ENCODE measurements at regions not wholly inside any gene's neighbourhood (a gene's known extent, or its start where the extent isn't known, plus 50 kb on each side); places are given as distances from the start of the nearest gene placed in this dataset.

GRCh38 chr3:166531730-166532129 is 694.5 kb upstream of the BCHE start:
- TF ChIP-seq EZH2phosphoT487 (IDR thresholded peaks at IDR 0.05; ENCODE audit: borderline replicate concordance, low read depth) (no peak), RCOR1 (IDR thresholded peaks at IDR 0.05; ENCODE audit: low read length) (no peak), GATA2 (CRISPR knock-in tag; IDR thresholded peaks at IDR 0.05) (no peak), MXI1 (IDR thresholded peaks at IDR 0.05; ENCODE audit: low read depth, low read length) (no peak), SIN3A (IDR thresholded peaks at IDR 0.05; ENCODE audit: borderline replicate concordance, low read depth, low read length) (no peak), MEF2A (IDR thresholded peaks at IDR 0.05; ENCODE audit: borderline replicate concordance, low read depth) (no peak), CHD2 (IDR thresholded peaks at IDR 0.05; ENCODE audit: low read length, partially characterized antibody) (no peak), FOXM1 (IDR thresholded peaks at IDR 0.05; ENCODE audit: low read depth) (no peak), YY1 (IDR thresholded peaks at IDR 0.05; ENCODE audit: low read depth) (no peak), TAF1 (IDR thresholded peaks at IDR 0.05; ENCODE audit: borderline replicate concordance, low read depth, low read length) (no peak), NRF1 (IDR thresholded peaks at IDR 0.05; ENCODE audit: low read depth, low read length) (no peak), USF1 (IDR thresholded peaks at IDR 0.05; ENCODE audit: borderline replicate concordance, low read depth) (no peak), NFIC (IDR thresholded peaks at IDR 0.05; ENCODE audit: borderline replicate concordance) (no peak)
- TF ChIP-seq, protein P1, sequence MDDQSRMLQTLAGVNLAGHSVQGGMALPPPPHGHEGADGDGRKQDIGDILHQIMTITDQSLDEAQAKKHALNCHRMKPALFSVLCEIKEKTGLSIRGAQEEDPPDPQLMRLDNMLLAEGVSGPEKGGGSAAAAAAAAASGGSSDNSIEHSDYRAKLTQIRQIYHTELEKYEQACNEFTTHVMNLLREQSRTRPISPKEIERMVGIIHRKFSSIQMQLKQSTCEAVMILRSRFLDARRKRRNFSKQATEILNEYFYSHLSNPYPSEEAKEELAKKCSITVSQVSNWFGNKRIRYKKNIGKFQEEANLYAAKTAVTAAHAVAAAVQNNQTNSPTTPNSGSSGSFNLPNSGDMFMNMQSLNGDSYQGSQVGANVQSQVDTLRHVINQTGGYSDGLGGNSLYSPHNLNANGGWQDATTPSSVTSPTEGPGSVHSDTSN (IDR thresholded peaks at IDR 0.05) = no peak
- TF ChIP-seq, protein P2, sequence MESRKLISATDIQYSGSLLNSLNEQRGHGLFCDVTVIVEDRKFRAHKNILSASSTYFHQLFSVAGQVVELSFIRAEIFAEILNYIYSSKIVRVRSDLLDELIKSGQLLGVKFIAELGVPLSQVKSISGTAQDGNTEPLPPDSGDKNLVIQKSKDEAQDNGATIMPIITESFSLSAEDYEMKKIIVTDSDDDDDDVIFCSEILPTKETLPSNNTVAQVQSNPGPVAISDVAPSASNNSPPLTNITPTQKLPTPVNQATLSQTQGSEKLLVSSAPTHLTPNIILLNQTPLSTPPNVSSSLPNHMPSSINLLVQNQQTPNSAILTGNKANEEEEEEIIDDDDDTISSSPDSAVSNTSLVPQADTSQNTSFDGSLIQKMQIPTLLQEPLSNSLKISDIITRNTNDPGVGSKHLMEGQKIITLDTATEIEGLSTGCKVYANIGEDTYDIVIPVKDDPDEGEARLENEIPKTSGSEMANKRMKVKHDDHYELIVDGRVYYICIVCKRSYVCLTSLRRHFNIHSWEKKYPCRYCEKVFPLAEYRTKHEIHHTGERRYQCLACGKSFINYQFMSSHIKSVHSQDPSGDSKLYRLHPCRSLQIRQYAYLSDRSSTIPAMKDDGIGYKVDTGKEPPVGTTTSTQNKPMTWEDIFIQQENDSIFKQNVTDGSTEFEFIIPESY (IDR thresholded peaks at IDR 0.05; ENCODE audit: borderline replicate concordance, low read depth) = no peak
- TF ChIP-seq, protein P3, sequence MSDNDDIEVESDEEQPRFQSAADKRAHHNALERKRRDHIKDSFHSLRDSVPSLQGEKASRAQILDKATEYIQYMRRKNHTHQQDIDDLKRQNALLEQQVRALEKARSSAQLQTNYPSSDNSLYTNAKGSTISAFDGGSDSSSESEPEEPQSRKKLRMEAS (IDR thresholded peaks at IDR 0.05; ENCODE audit: low read depth) = no peak
- TF ChIP-seq, protein P4, sequence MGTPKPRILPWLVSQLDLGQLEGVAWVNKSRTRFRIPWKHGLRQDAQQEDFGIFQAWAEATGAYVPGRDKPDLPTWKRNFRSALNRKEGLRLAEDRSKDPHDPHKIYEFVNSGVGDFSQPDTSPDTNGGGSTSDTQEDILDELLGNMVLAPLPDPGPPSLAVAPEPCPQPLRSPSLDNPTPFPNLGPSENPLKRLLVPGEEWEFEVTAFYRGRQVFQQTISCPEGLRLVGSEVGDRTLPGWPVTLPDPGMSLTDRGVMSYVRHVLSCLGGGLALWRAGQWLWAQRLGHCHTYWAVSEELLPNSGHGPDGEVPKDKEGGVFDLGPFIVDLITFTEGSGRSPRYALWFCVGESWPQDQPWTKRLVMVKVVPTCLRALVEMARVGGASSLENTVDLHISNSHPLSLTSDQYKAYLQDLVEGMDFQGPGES (IDR thresholded peaks at IDR 0.05; ENCODE audit: low read depth, low read length) = no peak
- TF ChIP-seq, protein P5, sequence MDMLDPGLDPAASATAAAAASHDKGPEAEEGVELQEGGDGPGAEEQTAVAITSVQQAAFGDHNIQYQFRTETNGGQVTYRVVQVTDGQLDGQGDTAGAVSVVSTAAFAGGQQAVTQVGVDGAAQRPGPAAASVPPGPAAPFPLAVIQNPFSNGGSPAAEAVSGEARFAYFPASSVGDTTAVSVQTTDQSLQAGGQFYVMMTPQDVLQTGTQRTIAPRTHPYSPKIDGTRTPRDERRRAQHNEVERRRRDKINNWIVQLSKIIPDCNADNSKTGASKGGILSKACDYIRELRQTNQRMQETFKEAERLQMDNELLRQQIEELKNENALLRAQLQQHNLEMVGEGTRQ (IDR thresholded peaks at IDR 0.05; ENCODE audit: borderline replicate concordance, low read depth, low read length) = no peak
- Histone ChIP-seq H4K20me1 (ENCODE audit: insufficient read depth) (no peaks in the 10 kb centered on the region), H3K4me3 (ENCODE audit: low read depth in 2 of 2, low read length in 1 of 2) (no peak overlapping the region), H3K36me3 (replicated peaks in 1 of 2; ENCODE audit: control insufficient read depth in 1 of 2, insufficient read depth in 2 of 2, low read length in 1 of 2) (no peaks in the 10 kb centered on the region), H3F3A (replicated peaks; ENCODE audit: insufficient read depth) (no peaks in the 10 kb centered on the region), H2AFZ (ENCODE audit: low read depth) (no peak overlapping the region), H3K27me3 (ENCODE audit: insufficient read depth) (no peaks in the 10 kb centered on the region), H3K27ac (ENCODE audit: low read depth in 2 of 2, low read length in 1 of 2) (no peak overlapping the region), H3K9me2 (no peaks in the 10 kb centered on the region), H3K4me2 (no peak overlapping the region), H3K9me3 (no peaks in the 10 kb centered on the region), H3K9ac (no peak overlapping the region), H3K4me1 (ENCODE audit: control insufficient read depth in 1 of 2, insufficient read depth in 2 of 2, low read depth in 1 of 2, low read length in 1 of 2) (no peaks in the 10 kb centered on the region), H3K79me2 (ENCODE audit: insufficient read depth) (no peaks in the 10 kb centered on the region)
- CTCF ChIA-PET = no interaction called here
- POLR2A ChIA-PET = no interaction called here
- no peak for DNase-seq
